PC-9 (cell line): ENCODE measurements at regions not wholly inside any gene's neighbourhood (a gene's known extent, or its start where the extent isn't known, plus 50 kb on each side); places are given as distances from the start of the nearest gene placed in this dataset.

Source experiments
- BruUV-seq: library from RNA; stranded (reverse); fragments of 400-500 nt; replicated peaks from 2 replicates; lab custom pipeline; 2021; lab: Mats Ljungman, UMichigan
- CTCF ChIA-PET: fragments of 300-600 bp; sonication (Branson Sonifier 250); formaldehyde crosslinking; loops from one replicate; lab custom pipeline; 2022; ENCODE audit warnings: antibody characterized with exemption; lab: Charles Lee
- POLR2A ChIA-PET: fragments of 300-600 bp; sonication (Branson Sonifier 250); formaldehyde crosslinking; loops from one replicate; lab custom pipeline; 2022; ENCODE audit warnings: antibody characterized with exemption; ENCODE audit not compliant: unreplicated experiment; lab: Charles Lee
- DNase-seq, 2 experiments: peaks; one replicate each; pipeline versions ENCODE4 v3.0.0 to v3.0.0-alpha.2; 2015 to 2022; ENCODE audit warnings: mixed read lengths in 1 of 2
- H2AFZ ChIP-seq: fragments of 200-600 bp; sonication (generic); 2 replicates; pipeline ENCODE4 v1.8.1; 2017; ENCODE audit warnings: antibody characterized with exemption
- H3F3A ChIP-seq: fragments of 200-600 bp; sonication (generic); 2 replicates; pipeline ENCODE4 v1.8.1; 2017; ENCODE audit warnings: antibody characterized with exemption, mild to moderate bottlenecking, low read depth; ENCODE audit not compliant: insufficient read depth
- H3K27ac ChIP-seq: fragments of 200-600 bp; sonication (generic); 2 replicates; pipeline ENCODE4 v1.6.1; 2016; ENCODE audit warnings: mixed run types
- H3K27me3 ChIP-seq: fragments of 200-600 bp; sonication (generic); 2 replicates; pipeline ENCODE4 v1.6.1; 2016; ENCODE audit warnings: low read depth, mixed run types; ENCODE audit not compliant: insufficient read depth
- H3K36me3 ChIP-seq: fragments of 200-600 bp; sonication (generic); 2 replicates; pipeline ENCODE4 v1.6.1; 2016; ENCODE audit warnings: low read depth, mixed run types
- H3K4me1 ChIP-seq: fragments of 200-600 bp; sonication (generic); replicated peaks from 2 replicates; pipeline ENCODE4 v1.6.1; 2016; ENCODE audit warnings: mixed run types; ENCODE audit not compliant: insufficient read depth
- H3K4me2 ChIP-seq: fragments of 200-600 bp; sonication (generic); 2 replicates; pipeline ENCODE4 v1.6.1; 2017; ENCODE audit warnings: mixed run types
- H3K4me3 ChIP-seq: fragments of 200-600 bp; sonication (generic); 2 replicates; pipeline ENCODE4 v1.6.1; 2016; ENCODE audit warnings: mixed run types
- H3K79me2 ChIP-seq: fragments of 200-600 bp; sonication (generic); 2 replicates; pipeline ENCODE4 v1.6.1; 2017; ENCODE audit warnings: low read depth, mixed run types
- H3K9me2 ChIP-seq: fragments of 200-600 bp; sonication (generic); 2 replicates; pipeline ENCODE4 v1.8.1; 2017; ENCODE audit warnings: mild to moderate bottlenecking; ENCODE audit not compliant: insufficient read depth
- H3K9me3 ChIP-seq: fragments of 200-600 bp; sonication (generic); 2 replicates; pipeline ENCODE4 v1.8.1; 2016; ENCODE audit warnings: low read depth; ENCODE audit not compliant: insufficient read depth
- H4K20me1 ChIP-seq: fragments of 200-600 bp; sonication (generic); 2 replicates; pipeline ENCODE4 v1.8.1; 2017; ENCODE audit not compliant: insufficient read depth
- CTCF ChIP-seq: fragments of 200-600 bp; sonication (generic); conservative IDR thresholded peaks from 2 replicates; pipeline ENCODE4 v1.6.1; 2017; ENCODE audit warnings: mixed run types, antibody characterized with exemption, mild to moderate bottlenecking, moderate library complexity
- EZH2 ChIP-seq: fragments of 200-600 bp; sonication (generic); IDR thresholded peaks from 2 replicates; pipeline ENCODE4 v1.8.0; 2017; ENCODE audit warnings: antibody characterized with exemption, low read depth
- intact Hi-C: fragments of 100-400 bp; cut with micrococcal nuclease; formaldehyde crosslinking; loops from one replicate; pipeline ENCODE4 v1.10.0; 2022; ENCODE audit not compliant: unreplicated experiment

- no peaks in the 10 kb centered on the region for H3K4me1 ChIP-seq
- no peak overlapping the region for H3K4me2 ChIP-seq
- no peaks in the 10 kb centered on the region for H3K79me2 ChIP-seq
- H2AFZ ChIP-seq, result no peak overlapping the region
- no peak for TF ChIP-seq CTCF
- TF ChIP-seq EZH2, result no peak
- H3K36me3 ChIP-seq, result no peaks in the 10 kb centered on the region
- intact Hi-C loops, result no loop called here
- H3K27ac ChIP-seq, result no peak overlapping the region
- H4K20me1 ChIP-seq, result no peaks in the 10 kb centered on the region
- H3F3A ChIP-seq, result no peaks in the 10 kb centered on the region
- ChIA-PET POLR2A (no interaction called here), CTCF (no interaction called here)
- peaks cover 7% of the 10 kb centered on the region; the same call in 1 of the 2 replicates for H3K27me3 ChIP-seq
- H3K9me3 ChIP-seq, result no peaks in the 10 kb centered on the region
- no TSS peak for BruUV-seq
- DNase-seq, result no peak
- H3K4me3 ChIP-seq, result no peak overlapping the region
- H3K9me2 ChIP-seq, result no peaks in the 10 kb centered on the region
Observed at GRCh38 chr5:174987443-174988012, 263.1 kb downstream of the MSX2 start.

GRCh38 chr5:174984863-174985262, 260.5 kb downstream of the MSX2 start:
- intact Hi-C loops, result no loop called here
- H3K9me2 ChIP-seq, result no peaks in the 10 kb centered on the region
- BruUV-seq, result no TSS peak
- no peaks in the 10 kb centered on the region for H3K36me3 ChIP-seq
- no peak overlapping the region for H3K4me2 ChIP-seq
- TF ChIP-seq CTCF, result no peak
- no peak for TF ChIP-seq EZH2
- no peaks in the 10 kb centered on the region for H3K79me2 ChIP-seq
- POLR2A ChIA-PET, result no interaction called here
- CTCF ChIA-PET, result no interaction called here
- no peaks in the 10 kb centered on the region for H3K9me3 ChIP-seq
- no peak overlapping the region for H3K4me3 ChIP-seq
- H3K4me1 ChIP-seq, result no peaks in the 10 kb centered on the region
- no peak overlapping the region for H2AFZ ChIP-seq
- H3K27ac ChIP-seq, result no peak overlapping the region
- H3F3A ChIP-seq, result no peaks in the 10 kb centered on the region
- DNase-seq, result no peak
- H4K20me1 ChIP-seq, result no peaks in the 10 kb centered on the region
- peaks cover 7% of the 10 kb centered on the region; the same call in 1 of the 2 replicates for H3K27me3 ChIP-seq

- POLR2A ChIA-PET, result no interaction called here
- no peaks in the 10 kb centered on the region for H3K9me2 ChIP-seq
- CTCF ChIA-PET, result no interaction called here
- H2AFZ ChIP-seq, result no peak overlapping the region
- H3K27me3 ChIP-seq, result peaks cover 7% of the 10 kb centered on the region; the same call in 1 of the 2 replicates
- no peaks in the 10 kb centered on the region for H3K36me3 ChIP-seq
- H3K4me3 ChIP-seq, result no peak overlapping the region
- BruUV-seq, result no TSS peak
- intact Hi-C loops, result no loop called here
- no peaks in the 10 kb centered on the region for H3K9me3 ChIP-seq
- TF ChIP-seq CTCF, result no peak
- no peak for TF ChIP-seq EZH2
- no peak for DNase-seq
- no peak overlapping the region for H3K4me2 ChIP-seq
- H3K4me1 ChIP-seq, result no peaks in the 10 kb centered on the region
- H3F3A ChIP-seq, result no peaks in the 10 kb centered on the region
- no peaks in the 10 kb centered on the region for H3K79me2 ChIP-seq
- H4K20me1 ChIP-seq, result no peaks in the 10 kb centered on the region
- no peak overlapping the region for H3K27ac ChIP-seq
Observed at GRCh38 chr5:174982485-174982884, 258.1 kb downstream of the MSX2 start.
